Suppressor macrophage treated with lipopolysaccharide for 4 hours (primary cell): ENCODE measurements at regions not wholly inside any gene's neighbourhood (a gene's known extent, or its start where the extent isn't known, plus 50 kb on each side); places are given as distances from the start of the nearest gene placed in this dataset.
"Not testable (repeated sequence)": the region's sequence is repeated elsewhere in the genome, so short reads cannot be mapped to it uniquely, and the experiment has no call there.

Source experiments
- DNase-seq: peaks from one replicate; pipeline ENCODE4 v3.0.0-alpha.2; 2020

DNA sequence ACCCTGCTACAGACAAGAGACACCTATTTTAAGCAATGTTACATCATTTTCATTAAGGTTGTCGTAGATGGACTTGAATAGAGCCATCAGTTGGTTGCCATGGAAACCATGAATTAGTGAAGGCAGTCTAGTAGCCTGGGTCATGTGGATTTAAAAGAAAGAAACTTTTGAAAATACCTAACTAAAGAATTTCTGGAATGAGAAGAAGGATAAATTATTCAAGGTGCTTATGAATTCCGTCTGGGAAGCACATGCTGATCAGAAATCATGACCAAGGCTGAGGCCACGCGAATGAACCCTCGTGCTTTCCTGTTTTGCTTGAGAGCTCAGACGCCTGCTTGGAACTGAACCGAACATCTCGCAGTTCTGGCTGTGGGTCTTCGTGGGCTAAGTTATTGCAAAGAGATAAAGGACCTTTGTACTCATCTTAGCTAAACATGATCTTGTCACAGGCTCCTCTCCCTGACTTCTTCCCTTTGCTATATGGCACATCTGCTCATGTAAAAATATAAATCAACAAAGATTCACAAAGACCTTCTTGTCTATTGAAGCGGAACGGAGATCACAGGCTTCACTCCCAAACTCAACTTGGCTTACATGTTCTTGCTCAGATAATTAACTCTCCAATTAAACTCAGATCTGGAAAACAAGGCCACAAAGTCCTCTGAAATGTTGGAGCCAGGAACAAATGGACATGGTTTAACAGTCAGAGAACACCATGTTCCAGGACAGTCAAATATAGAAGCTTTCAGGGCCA, 140.2 kb downstream of the NUFIP1 start:
- DNase-seq = no peak

DNA sequence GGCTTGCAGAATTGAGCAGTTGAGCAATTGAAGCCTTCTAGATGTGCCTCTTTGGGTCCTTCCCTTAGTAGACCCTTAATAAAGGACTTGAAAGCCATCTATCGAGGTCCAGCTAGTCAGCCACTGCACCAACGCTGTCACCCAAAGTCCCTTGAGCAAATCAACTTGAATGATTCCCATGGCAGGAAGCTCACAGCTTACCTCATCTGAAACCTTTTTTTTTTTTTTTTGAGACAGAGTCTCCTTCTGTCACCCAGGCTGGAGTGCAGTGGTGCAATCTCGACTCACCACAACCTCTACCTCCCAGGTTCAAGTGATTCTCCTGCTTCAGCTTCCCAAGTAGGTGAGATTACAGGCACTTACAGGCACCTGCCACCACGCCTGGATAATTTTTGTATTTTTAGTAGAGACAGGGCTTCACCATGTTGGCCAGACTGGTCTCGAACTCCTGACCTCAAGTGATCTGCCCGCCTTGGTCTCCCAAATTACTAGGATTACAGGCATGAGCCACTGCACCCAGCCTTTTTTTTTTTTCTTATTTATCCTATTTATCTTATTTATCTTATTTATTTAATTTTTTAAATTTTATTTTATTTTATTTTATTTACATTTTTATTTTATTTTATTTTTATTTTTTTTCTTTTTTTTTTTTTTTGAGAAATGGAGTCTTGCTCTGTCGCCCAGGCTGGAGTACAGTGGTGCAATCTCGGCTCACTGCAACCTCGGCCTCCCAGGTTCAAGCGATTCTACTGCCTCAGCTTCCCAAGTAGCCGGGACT, 143.8 kb downstream of the NUFIP1 start:
- DNase-seq = not testable (repeated sequence)

DNA sequence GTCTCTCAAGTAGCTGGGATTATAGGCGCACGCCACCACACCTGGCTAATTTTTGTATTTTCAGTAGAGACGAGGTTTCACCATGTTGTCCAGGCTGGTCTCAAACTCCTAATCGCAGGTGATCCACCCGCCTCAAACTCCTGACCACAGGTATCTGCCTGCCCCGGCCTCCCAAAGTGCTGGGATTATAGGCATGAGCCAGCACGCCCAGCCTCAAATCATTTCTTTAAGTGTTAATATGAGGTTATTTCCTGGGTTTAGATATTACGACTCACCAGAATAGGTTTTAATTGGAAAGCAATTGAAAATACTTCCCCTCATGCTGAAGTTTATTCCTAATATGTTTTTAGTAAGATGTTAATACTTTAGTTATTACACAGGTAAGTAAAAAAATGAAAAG, 144.5 kb downstream of the NUFIP1 start:
- no peak for DNase-seq

DNA sequence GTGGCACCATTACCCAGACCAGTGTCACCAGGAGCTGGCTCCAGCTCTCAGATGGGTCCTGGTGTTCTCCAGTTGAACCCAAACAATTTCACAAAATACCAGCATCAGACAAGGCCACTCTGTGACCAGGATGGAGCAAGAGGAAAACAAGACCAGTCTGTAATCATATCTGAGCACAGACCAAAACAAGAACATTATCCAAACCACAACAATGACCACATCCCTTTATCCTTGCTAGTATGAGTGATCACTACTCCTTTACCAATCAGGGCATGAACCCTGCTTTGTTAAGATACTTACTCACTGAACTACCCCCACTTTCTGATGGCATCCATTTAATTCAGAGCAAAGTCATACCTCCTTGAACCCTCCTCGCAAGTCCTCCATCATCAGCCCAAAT, 145.9 kb downstream of the NUFIP1 start:
- DNase-seq = peak; percentile 72

DNA sequence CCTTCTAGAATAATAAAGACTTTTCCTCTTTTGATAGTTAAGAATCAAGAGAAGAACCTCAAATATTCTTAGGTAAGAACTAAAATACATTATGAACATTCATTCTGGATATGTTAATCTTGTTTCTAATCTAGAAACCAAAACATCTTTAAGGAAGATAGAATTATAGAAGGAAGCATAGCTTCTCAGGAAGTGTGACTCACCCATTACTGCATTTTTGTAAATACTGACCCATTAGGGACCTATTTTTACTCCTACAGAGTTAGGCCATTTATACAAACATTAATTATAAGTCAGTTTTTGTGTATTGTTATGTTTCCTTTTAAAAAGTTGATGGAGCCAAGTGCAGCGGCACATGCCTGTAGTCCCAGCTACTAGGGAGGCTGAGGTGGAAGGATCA, 147.1 kb downstream of the NUFIP1 start:
- peak; percentile 72 for DNase-seq

DNA sequence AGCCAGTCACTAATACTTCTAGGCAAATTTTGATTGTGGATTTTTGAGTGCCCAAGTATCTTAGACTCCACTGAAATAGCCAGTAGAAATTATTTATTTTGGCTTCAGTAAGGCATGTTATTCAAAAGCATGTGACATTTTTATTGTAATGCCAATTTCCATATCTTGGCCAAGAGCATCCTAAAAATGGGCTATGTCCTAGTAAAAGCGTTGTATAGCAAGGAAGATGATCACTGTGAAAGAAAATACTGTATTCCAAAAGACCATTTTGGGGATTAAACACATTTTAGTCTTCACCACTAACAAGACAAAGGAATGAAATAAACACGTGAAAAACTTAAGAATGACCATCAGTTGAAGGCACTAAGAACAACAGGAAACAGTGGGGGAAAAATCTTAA, 149.1 kb downstream of the NUFIP1 start:
- no peak for DNase-seq

DNA sequence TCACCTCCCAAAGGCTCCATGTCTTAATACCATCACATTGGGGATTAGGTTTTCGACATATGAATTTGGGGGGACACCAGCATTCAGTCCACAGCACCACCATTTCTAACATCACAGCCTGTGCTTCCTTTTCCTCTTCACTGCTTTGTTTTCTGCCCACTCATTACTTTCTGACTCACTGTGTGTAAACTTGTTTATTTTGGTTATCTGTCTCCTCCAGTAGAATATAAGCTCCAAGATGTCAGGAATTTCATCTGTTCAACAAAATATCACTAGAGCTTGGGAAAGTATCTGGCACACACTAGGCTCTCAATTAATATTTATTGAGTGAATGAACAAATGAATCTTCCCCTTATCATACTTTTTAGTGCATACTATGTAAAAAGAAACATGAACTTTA, 152.0 kb downstream of the NUFIP1 start:
- DNase-seq = peak; percentile 9

DNA sequence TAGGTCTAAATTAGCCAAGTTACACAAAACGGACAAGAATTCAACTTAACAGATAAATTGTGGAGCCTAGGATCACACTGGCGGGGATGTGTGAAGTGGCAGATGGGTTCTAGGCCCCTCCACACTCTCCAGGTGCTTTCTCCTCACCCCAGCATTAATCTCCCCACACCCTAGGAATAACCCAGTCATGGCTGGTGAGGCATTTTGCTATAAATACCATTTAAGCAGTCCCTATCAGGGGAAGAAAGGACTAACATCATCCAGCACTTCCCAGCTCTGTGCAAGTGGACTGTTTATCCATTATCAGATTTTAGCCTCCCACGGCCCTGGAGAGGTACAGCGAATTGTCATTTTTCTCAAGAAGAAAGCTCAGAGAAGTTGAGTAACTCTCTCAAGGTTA, 154.9 kb downstream of the NUFIP1 start:
- DNase-seq = no peak

DNA sequence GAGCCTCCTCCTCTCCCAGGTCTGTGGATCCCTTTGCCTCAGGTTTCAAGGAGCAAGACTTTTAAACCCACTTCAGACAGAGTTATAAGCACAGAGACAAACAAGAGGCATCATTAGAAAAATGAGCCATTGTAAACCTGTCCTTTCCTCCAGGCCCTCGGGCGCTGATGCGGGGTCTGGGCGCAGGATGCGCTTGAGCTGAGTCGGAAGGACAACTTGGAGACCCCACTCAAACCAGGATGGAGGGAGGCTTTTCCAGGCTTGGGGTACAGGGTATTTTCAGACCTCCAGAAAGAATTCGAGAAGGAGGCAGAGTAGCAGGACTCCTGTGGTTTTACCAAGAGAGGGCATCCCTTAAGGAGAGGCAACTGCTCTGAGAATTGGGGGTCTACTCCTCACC, 155.6 kb downstream of the NUFIP1 start:
- DNase-seq = no peak

DNA sequence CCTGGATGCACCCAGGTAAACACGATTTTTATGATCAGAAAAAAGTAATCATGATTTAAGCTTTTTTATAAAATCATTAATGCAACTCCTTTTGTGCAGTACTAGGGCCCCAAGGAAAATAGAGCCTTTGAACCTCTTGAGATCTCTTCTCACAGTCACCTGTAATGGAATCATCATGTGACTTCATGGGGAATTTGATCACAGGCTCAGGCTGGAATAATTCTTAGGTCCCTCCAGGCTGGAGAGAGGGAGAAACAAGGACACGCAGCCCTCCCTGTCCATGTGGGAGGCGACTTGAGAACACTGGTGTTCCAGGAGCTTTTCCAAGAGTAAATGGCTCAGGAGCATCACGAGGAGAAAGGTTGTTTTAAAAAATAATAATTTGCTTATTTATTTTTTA, 156.1 kb downstream of the NUFIP1 start:
- DNase-seq = no peak

DNA sequence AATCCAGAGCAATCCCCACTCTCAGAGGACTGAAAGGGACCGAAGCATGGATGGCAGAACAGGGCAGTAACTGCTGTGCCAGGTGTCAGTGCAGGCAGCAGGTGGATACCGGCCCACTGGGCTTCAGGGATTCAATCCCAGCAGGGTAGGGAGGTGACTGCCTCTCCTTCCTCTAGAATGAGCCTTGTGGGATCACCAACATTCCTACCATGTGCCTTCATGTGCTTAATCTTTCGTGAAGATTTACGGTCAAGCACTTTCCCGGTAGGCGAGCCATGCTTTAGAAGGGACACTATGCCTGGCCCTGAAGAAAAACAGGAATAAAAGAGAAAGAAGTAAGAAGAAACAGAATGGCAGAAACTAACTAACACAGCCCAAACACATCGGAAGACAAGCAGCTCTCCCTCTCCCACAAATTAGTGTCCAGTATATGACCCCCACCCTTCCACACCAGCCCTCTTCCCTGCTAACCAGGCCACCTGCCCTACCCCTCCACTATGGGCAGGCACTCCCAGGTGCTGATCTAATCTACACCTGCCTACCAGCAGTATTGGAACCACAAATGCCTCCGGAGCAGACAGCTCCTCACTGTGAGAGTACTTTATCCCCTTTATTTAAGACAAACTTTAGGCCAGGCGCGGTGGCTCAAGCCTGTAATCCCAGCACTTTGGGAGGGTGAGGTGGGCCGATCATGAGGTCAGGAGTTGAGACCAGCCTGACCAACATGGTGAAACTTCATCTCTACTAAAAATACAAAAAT, 162.5 kb downstream of the NUFIP1 start:
- no peak for DNase-seq

DNA sequence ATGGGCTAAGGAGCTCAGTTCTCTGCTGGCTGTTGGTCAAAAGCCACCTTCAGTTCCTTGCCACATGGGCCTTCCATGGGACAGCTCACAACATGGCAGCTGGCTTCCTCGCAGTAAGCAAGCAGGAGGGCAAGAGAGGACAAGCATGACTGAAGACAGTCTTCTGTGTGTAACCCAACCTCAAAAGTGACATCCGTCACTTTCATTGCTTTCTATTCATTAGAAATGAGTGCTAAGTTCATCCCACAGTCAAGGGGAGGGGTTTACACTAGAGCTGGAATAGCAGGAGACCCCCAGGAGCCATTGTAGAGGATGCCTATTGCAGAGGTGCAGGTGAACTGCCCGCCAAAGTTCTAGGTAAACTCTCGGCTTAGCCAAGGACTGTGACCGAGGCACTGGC, 163.3 kb downstream of the NUFIP1 start:
- no peak for DNase-seq

DNA sequence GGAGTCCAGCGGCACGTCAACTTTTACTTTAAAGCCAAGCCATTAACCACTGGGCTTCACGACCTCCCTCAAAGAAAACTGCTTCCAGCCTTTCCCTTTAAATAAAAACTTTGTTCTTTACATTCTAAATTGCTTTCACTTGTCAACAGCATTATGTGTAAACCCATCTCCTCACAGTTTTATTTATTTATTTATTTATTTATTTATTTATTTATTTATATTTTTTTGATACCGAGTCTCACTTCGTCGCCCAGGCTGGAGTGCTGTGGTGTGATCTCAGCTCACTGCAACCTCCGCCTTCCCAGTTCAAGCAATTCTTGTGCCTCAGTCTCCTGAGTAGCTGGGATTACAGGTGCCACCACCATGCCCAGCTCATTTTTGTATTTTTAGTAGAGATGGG, 165.7 kb downstream of the NUFIP1 start:
- not testable (repeated sequence) for DNase-seq

DNA sequence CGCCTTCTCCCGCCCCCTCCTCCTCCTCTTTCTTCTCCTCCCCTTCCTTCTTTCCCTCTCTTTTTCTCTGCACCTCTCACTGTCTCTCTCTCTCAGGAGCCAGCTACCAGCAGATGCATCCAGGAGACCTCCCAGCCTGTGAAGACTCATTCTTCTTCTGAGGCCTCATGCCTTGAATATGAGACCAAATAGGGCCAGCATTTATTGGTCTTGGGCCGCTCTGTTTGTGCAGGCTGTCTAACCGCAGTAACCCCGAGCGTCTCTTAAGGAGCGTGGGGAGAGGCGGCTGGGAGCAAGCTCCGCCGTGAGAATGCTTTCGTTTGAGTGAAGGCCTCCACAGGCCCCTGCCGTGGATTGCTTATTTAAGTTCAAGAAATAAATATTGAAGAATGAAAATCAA, 167.0 kb downstream of the NUFIP1 start:
- no peak for DNase-seq

DNA sequence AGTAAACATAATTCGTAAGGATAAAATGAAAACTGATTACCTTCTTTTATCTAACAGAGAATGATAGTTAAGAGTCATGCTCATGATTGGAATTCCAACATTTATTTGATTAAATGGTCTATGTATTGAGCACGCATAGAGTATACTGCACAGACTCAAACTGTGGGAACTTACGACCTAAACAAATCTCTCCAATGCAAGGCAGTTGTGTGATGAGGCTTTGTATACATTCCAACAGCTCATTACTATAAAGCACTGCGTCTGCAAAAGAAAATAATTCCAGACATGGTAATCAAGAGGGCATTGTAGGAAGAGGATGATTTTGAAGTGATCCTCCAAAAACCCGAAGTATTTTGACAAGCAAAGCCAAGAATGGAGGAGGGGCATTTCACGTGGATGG, 169.5 kb downstream of the NUFIP1 start:
- DNase-seq = no peak

DNA sequence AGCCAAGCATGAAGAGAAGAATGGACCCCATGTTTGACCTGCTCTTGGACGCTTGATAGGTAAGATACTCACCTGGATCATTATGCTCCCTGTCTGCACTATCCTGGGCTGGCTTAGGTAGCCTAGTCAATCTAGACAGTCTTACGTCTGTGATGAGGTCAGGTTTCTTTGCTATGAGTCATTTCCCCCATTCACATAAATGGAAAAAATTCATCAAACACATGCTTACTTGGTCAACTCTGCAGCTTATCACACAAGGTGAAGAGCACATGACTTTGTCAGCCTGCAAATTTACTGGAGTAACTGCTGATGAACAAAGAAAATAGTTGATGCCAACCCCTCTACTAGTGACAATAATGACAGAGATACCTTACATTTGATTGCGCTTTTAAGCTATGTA, 170.0 kb downstream of the NUFIP1 start:
- peak; percentile 7 for DNase-seq

DNA sequence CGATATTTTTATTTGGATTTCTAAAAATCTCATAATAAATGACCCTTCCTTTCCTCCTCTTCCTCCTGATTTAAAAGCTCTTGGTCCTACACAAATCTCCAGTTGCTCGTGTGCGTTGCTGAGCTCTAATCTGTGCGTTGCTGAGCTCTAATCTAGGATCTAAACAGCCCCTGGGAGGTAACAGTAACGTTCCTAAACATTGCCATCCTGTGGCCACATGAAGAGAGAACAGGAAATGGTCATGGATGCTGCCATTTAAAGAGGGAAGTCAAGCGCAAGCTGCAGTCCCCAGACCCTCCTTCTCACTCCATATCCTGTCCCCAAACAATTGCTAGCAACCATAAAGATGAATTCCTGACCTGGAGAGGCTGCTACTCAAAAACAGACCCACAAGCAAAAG, 170.8 kb downstream of the NUFIP1 start:
- DNase-seq = peak; percentile 55

DNA sequence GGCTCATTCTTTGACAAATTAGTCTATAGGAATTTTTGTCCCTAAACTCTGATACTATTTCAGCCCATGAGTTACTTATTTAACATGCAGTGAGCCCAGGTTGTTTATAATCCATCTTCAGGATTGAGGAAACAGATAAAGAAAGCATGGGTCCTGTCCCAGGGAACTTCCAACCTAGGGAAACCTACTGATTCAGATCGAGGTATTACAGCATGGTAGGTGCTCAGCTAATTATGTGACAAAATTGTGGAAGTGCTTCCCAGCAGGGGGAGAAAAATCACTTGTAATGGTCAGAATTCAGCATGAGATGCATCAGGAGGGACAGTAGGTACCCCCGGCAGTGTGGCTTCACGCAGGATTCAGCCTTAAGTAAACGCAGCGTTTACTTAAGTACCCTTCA, 171.3 kb downstream of the NUFIP1 start:
- peak; percentile 6 for DNase-seq

DNA sequence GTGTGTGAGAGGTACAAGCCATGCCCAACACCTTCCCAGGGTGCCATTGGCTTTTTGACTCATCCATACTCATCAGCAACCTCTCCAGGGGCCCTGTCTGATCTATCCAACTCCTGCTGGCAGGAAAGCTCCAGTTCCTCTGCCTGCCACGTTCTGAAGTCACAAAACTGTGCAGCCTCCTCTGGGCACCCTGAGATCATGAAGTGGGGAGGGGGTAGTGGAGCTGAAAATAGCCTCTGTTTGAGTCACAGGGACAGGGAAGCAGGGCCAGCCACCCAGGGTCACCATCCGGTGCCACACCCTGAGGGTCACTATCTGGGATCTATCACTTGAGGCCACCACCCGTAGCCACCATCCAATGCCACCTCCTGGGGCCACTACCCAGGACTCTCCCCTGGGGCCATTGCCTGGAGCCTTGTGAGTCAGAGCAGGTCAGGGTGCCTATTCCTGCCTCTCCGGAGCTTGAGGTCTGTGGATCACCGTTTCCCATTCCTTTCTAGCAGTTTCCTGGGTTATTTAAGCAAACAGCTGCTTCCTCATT, 172.1 kb downstream of the NUFIP1 start:
- DNase-seq = no peak

DNA sequence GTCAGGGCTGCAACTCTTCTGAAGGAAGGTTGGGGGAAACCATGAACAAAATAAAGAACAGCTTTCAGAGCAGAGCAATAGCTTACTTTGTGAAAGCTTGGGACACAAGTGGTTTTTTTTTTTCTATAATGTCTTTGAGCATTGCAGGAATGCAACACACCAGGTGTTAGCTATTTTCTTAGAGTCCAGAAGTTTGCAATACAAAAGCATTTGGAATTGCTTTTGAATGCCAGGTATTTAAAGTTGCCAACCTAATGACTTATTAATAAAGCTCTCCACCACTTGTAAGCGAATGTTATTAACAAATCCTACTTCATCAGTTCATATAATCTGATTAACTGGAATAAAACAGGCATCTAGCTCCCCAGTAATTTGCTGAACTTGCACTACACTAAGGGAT, 172.6 kb downstream of the NUFIP1 start:
- no peak for DNase-seq

DNA sequence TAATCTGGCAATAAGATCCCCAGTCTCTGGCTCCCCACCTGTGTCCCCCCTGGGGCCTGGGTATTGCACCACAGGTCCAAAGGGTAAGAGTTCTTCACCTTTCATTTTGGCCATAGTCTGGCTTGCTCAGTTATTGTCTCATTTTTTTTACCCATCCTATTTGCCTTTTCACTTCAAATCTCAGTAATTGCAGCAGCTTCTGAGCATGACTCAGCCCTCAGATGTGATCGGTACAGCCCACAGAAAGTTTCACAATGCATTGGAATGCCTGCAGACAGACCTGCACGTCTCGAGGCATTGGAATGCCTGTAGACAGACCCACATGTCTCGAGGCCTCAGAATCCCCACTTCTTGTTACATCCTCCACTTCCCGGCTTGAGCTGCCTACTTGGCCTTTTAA, 173.6 kb downstream of the NUFIP1 start:
- peak; percentile 62 for DNase-seq

DNA sequence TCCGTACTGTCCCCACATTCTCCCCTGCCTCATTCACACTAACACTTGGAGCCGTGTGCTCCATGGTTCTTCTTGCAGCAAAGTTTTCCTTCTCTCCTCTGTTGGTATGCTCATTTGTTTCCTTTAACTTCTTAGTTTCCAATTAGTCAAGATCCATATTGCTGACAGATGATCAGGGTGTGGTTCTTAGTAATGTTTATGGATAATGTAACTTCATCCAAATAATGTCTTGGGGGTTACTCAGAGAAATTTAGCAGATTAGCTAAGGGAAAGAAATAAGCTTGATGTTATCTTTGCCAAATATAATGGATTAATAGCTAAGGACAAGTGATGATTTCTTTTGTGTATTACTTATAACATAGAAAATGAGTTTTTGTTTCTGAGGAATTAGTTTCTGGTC, 174.4 kb downstream of the NUFIP1 start:
- no peak for DNase-seq

DNA sequence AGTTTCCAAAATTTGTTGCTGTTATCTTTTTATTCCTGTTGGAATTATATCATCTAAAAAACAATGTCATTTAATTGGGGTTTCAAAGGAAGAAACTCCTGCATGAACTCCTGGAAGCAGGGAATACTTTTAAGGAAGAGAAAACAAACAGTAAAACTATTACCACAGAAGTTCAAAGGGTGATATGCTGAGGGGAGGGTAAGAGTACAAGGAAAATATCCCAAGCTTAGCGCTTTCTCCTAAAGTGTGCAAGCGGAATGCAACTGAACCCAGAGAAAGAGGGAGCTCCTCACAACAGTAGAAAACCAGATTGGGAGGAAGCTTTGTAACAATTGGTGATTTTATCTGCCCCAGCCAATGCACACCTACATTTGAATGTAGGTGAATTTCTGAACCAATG, 175.1 kb downstream of the NUFIP1 start:
- DNase-seq = no peak

DNA sequence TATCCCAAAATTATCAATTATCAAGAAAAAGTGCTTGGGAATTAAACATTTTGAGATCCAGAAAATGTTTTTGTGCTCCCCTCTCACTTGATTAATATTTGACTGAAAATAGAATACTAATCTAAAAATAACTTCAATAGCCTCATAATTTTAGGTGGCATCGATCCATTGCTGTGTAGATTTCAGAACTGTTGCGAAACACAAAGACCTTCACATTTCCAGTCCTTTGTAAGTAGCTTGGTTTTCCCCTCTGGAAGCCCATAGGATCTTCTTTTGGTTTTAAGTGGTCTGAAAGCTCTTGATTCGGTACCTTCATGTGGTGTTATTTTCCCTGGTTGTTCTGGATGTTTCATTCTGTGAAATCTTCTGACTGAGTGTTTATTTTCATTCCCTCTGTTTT, 176.5 kb downstream of the NUFIP1 start:
- DNase-seq = no peak
